DOHH2 (cell line): ENCODE measurements at regions not wholly inside any gene's neighbourhood (a gene's known extent, or its start where the extent isn't known, plus 50 kb on each side); places are given as distances from the start of the nearest gene placed in this dataset.

Experiments used
- H3F3A ChIP-seq: fragments of 200-600 bp; sonication (generic), shearing (Covaris generic); 2 replicates; pipeline ENCODE4 v1.6.0; 2016; ENCODE audit warnings: antibody characterized with exemption, mild to moderate bottlenecking; ENCODE audit not compliant: control insufficient read depth, insufficient read depth
- H3K27ac ChIP-seq: fragments of 200-600 bp; sonication (generic); 2 replicates; pipeline ENCODE4 v1.5.1; 2014; ENCODE audit warnings: low read depth, mild to moderate bottlenecking, low read length, moderate library complexity
- H3K27me3 ChIP-seq: fragments of 200-600 bp; sonication (generic); 2 replicates; pipeline ENCODE4 v1.6.1; 2014; ENCODE audit warnings: mild to moderate bottlenecking, low read length, mixed read lengths; ENCODE audit not compliant: control insufficient read depth
- H3K36me3 ChIP-seq: fragments of 200-600 bp; sonication (generic); 2 replicates; pipeline ENCODE4 v1.6.1; 2014; ENCODE audit warnings: mild to moderate bottlenecking, low read length, moderate library complexity, mixed read lengths; ENCODE audit not compliant: control insufficient read depth
- H3K4me1 ChIP-seq: fragments of 200-600 bp; sonication (generic); 2 replicates; pipeline ENCODE4 v1.6.1; 2014; ENCODE audit warnings: mild to moderate bottlenecking, low read length, mixed read lengths; ENCODE audit not compliant: control insufficient read depth
- H3K4me2 ChIP-seq: fragments of 200-600 bp; sonication (generic); 2 replicates; pipeline ENCODE4 v1.6.0; 2014; ENCODE audit warnings: mild to moderate bottlenecking, low read length, moderate library complexity
- H3K4me3 ChIP-seq: fragments of 200-600 bp; sonication (generic); 2 replicates; pipeline ENCODE4 v1.5.1; 2014; ENCODE audit warnings: mild to moderate bottlenecking, low read length, mixed read lengths
- H3K79me2 ChIP-seq: fragments of 200-600 bp; sonication (generic); 2 replicates; pipeline ENCODE4 v1.6.1; 2014; ENCODE audit warnings: mild to moderate bottlenecking, low read length, mixed read lengths; ENCODE audit not compliant: control insufficient read depth
- H3K9me2 ChIP-seq: fragments of 200-600 bp; sonication (generic); replicated peaks from 2 replicates; pipeline ENCODE4 v1.6.1; 2014; ENCODE audit warnings: mild to moderate bottlenecking, low read length, mixed read lengths; ENCODE audit not compliant: control insufficient read depth
- H3K9me3 ChIP-seq: fragments of 200-600 bp; sonication (generic); 2 replicates; pipeline ENCODE4 v1.6.1; 2014; ENCODE audit warnings: antibody characterized with exemption, low read length, mixed read lengths; ENCODE audit not compliant: control insufficient read depth, insufficient read depth
- H4K20me1 ChIP-seq: fragments of 200-600 bp; sonication (generic); 2 replicates; pipeline ENCODE4 v1.6.0; 2014; ENCODE audit warnings: low read depth, mild to moderate bottlenecking, antibody characterized with exemption, low read length, moderate library complexity; ENCODE audit not compliant: control insufficient read depth, insufficient read depth
- EZH2phosphoT487 ChIP-seq: fragments of 200-600 bp; sonication (generic); IDR thresholded peaks from 2 replicates; pipeline ENCODE4 v1.6.1; 2017; ENCODE audit warnings: borderline replicate concordance, mild to moderate bottlenecking, antibody characterized with exemption, low read length, moderate library complexity, mixed read lengths
- TF ChIP-seq, protein P1 (sequence below): fragments of 200-600 bp; sonication (generic); IDR thresholded peaks from one replicate; pipeline ENCODE4 v1.5.1; 2014; ENCODE audit warnings: antibody characterized with exemption, mild to moderate bottlenecking, low read depth, low read length; ENCODE audit not compliant: poor library complexity, severe bottlenecking

GRCh38 chrX:45660477-45660876, 459.8 kb upstream of the DIPK2B start:
- H3K4me2 ChIP-seq: no peak overlapping the region
- no peaks in the 10 kb centered on the region for H3K4me1 ChIP-seq
- no peak overlapping the region for H3K4me3 ChIP-seq
- no peaks in the 10 kb centered on the region for H3F3A ChIP-seq
- H3K9me2 ChIP-seq: no peaks in the 10 kb centered on the region
- no peaks in the 10 kb centered on the region for H3K79me2 ChIP-seq
- TF ChIP-seq, protein P1, sequence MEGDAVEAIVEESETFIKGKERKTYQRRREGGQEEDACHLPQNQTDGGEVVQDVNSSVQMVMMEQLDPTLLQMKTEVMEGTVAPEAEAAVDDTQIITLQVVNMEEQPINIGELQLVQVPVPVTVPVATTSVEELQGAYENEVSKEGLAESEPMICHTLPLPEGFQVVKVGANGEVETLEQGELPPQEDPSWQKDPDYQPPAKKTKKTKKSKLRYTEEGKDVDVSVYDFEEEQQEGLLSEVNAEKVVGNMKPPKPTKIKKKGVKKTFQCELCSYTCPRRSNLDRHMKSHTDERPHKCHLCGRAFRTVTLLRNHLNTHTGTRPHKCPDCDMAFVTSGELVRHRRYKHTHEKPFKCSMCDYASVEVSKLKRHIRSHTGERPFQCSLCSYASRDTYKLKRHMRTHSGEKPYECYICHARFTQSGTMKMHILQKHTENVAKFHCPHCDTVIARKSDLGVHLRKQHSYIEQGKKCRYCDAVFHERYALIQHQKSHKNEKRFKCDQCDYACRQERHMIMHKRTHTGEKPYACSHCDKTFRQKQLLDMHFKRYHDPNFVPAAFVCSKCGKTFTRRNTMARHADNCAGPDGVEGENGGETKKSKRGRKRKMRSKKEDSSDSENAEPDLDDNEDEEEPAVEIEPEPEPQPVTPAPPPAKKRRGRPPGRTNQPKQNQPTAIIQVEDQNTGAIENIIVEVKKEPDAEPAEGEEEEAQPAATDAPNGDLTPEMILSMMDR: no peak
- TF ChIP-seq EZH2phosphoT487: no peak
- H4K20me1 ChIP-seq: no peaks in the 10 kb centered on the region
- no peaks in the 10 kb centered on the region for H3K36me3 ChIP-seq
- H3K9me3 ChIP-seq: no peaks in the 10 kb centered on the region
- H3K27ac ChIP-seq: no peak overlapping the region
- H3K27me3 ChIP-seq: no peaks in the 10 kb centered on the region

DNA sequence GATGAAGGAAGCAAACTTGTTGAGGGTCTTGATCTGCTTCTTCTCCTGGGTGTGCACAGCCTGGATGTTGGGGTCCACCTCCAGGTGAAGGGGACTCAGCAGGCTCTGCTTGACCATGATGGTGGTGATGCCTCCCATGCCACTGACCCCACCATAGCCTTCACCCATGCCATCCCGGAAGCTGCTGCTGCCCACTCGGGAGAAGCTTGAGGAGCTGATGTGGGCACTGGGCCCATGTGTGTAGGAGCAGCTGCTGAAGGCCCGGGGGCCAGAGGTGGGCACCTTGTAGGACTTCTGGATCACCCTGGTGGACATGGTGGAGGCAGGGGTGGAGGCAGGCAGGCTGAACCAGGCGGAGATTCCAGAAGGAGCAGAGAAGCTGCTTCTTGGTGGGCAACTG, 432.7 kb upstream of the DIPK2B start:
- H3K79me2 ChIP-seq: no peaks in the 10 kb centered on the region
- H3K4me1 ChIP-seq: no peaks in the 10 kb centered on the region
- H3K27me3 ChIP-seq: no peaks in the 10 kb centered on the region
- H3K4me2 ChIP-seq: no peak overlapping the region
- no peaks in the 10 kb centered on the region for H4K20me1 ChIP-seq
- H3K36me3 ChIP-seq: no peaks in the 10 kb centered on the region
- no peak overlapping the region for H3K4me3 ChIP-seq
- no peak for TF ChIP-seq EZH2phosphoT487
- TF ChIP-seq, protein P1: no peak
- no peaks in the 10 kb centered on the region for H3K9me2 ChIP-seq
- no peak overlapping the region for H3K27ac ChIP-seq
- H3K9me3 ChIP-seq: no peaks in the 10 kb centered on the region
- no peaks in the 10 kb centered on the region for H3F3A ChIP-seq

DNA sequence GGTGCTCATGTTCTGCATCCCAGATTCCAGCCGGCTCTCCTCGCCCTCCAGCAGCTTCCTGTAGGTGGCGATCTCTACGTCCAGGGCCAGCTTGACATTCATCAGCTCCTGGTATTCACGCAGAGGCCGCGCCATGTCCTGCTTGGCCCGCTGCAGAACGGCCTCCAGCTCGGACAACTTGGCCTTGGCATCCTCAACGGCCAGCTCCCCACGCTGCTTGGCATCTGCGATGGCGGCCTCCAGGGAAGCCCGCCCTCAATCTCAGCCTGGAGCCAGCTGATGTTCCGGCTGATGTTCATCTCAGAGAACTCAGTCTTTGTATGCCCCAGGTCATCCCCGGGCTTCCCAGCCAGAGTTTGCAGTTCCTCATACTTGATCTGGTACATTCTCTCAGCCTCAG, 431.8 kb upstream of the DIPK2B start:
- no peaks in the 10 kb centered on the region for H3K36me3 ChIP-seq
- no peaks in the 10 kb centered on the region for H4K20me1 ChIP-seq
- no peak overlapping the region for H3K4me3 ChIP-seq
- no peaks in the 10 kb centered on the region for H3F3A ChIP-seq
- no peak overlapping the region for H3K4me2 ChIP-seq
- H3K9me3 ChIP-seq: no peaks in the 10 kb centered on the region
- H3K79me2 ChIP-seq: no peaks in the 10 kb centered on the region
- TF ChIP-seq, protein P1: no peak
- TF ChIP-seq EZH2phosphoT487: no peak
- H3K27me3 ChIP-seq: no peaks in the 10 kb centered on the region
- H3K27ac ChIP-seq: no peak overlapping the region
- no peaks in the 10 kb centered on the region for H3K4me1 ChIP-seq
- no peaks in the 10 kb centered on the region for H3K9me2 ChIP-seq

DNA sequence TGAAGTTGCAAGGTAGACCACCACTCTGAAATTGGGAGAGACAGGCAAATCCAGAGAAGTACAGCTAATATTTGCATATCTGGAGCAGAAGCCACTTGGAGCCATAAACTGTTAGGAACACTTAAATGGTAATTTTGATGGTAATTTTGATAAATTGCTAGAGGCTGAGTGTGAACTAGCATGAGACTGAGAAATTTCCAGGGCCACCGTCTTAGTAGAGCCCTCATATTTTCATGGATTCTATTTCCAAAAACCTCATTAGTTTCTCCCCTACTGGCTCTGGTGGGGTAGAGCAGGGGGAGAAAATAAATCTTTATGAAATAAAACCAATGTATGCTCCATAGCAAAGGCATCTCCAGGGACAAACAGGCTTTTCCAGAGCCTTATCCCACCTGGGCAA, 429.4 kb upstream of the DIPK2B start:
- H4K20me1 ChIP-seq: no peaks in the 10 kb centered on the region
- no peaks in the 10 kb centered on the region for H3K27me3 ChIP-seq
- TF ChIP-seq EZH2phosphoT487: no peak
- TF ChIP-seq, protein P1: no peak
- H3K79me2 ChIP-seq: no peaks in the 10 kb centered on the region
- no peak overlapping the region for H3K27ac ChIP-seq
- no peaks in the 10 kb centered on the region for H3K4me1 ChIP-seq
- H3K4me2 ChIP-seq: no peak overlapping the region
- no peaks in the 10 kb centered on the region for H3K9me2 ChIP-seq
- H3K36me3 ChIP-seq: no peaks in the 10 kb centered on the region
- no peaks in the 10 kb centered on the region for H3K9me3 ChIP-seq
- H3K4me3 ChIP-seq: no peak overlapping the region
- no peaks in the 10 kb centered on the region for H3F3A ChIP-seq
